ENCODE measurements at regions not wholly inside any gene's neighbourhood (a gene's known extent, or its start where the extent isn't known, plus 50 kb on each side); places are given as distances from the start of the nearest gene placed in this dataset.

GRCh38 chr2:104749856-104750460, 104.0 kb upstream of the POU3F3 start:
- H2AFZ ChIP-seq (ENCODE audit: low read length) = no peak overlapping the region
- no peak overlapping the region for H3K4me3 ChIP-seq (replicated peaks in 1 of 3; ENCODE audit: insufficient read depth in 1 of 3, low read depth in 2 of 3, low read length in 3 of 3)
- no peak overlapping the region for H3K9ac ChIP-seq (ENCODE audit: insufficient read depth, low read depth, low read length)
- FAIRE-seq (no peak), DNase-seq (ENCODE audit: low spot score) (no peak), ATAC-seq (no peak)
- no peaks in the 10 kb centered on the region for H3K9me3 ChIP-seq (ENCODE audit: low read length)
- no peaks in the 10 kb centered on the region for H3K79me2 ChIP-seq (ENCODE audit: insufficient read depth, low read length)
- ChIA-PET POLR2A (no interaction called here), CTCF (ENCODE audit: low intra/inter-chr PET ratio, low total read pairs) (no interaction called here)
- no peak overlapping the region for H3K27ac ChIP-seq (ENCODE audit: extremely low read length, insufficient read depth, low read length)
- no peak for TF ChIP-seq CREB1 (IDR thresholded peaks at IDR 0.05)
- no peak for TF ChIP-seq CREB1 (CRISPR knock-in tag; IDR thresholded peaks at IDR 0.05)
- no peak for TF ChIP-seq THAP11 (CRISPR knock-in tag; IDR thresholded peaks at IDR 0.05)
- no peak for TF ChIP-seq ZFP90 (CRISPR knock-in tag; IDR thresholded peaks at IDR 0.05; ENCODE audit: borderline replicate concordance)
- no peak for TF ChIP-seq ZNF569 (CRISPR knock-in tag; IDR thresholded peaks at IDR 0.05; ENCODE audit: borderline replicate concordance)
- TF ChIP-seq HMG20B (CRISPR knock-in tag; conservative IDR thresholded peaks at IDR 0.05) = no peak
- TF ChIP-seq SAP130 (CRISPR knock-in tag; IDR thresholded peaks at IDR 0.05; ENCODE audit: low read depth) = no peak
- no peak for TF ChIP-seq PBX3 (CRISPR knock-in tag; IDR thresholded peaks at IDR 0.05; ENCODE audit: borderline replicate concordance)
- TF ChIP-seq MLLT10 (CRISPR knock-in tag; IDR thresholded peaks at IDR 0.05) = no peak
- in situ Hi-C loops (cut with HindIII; ENCODE audit: extremely low pct_ligation_motif_present, low pct_unique_long_range_greater_than_20kb) (no loop called here), intact Hi-C loops (cut with micrococcal nuclease; ENCODE audit: unreplicated experiment) (no loop called here)
- BruUV-seq (replicated peaks) = no TSS peak
- peaks cover under 1 to 55% of the 10 kb centered on the region in 2 experiments; a peak in 4 of 5 replicates for H3K27me3 ChIP-seq (ENCODE audit: control insufficient read depth in 1 of 2, insufficient read depth in 2 of 2, low read length in 2 of 2)
- WGBS (ENCODE audit: low lambda C conversion rate) = 6% methylated on average over 6 of the region's 6 CpGs
- H3K4me1 ChIP-seq (ENCODE audit: insufficient read depth, low read length) = no peaks in the 10 kb centered on the region
- H3K36me3 ChIP-seq (replicated peaks in 1 of 2; ENCODE audit: control insufficient read depth in 1 of 2, insufficient read depth in 2 of 2, low read length in 2 of 2) = no peaks in the 10 kb centered on the region
- no peaks in the 10 kb centered on the region for H4K20me1 ChIP-seq (ENCODE audit: insufficient read depth, low read length)
- H3K4me2 ChIP-seq (ENCODE audit: low read depth, low read length) = no peak overlapping the region

- intact Hi-C loops (cut with micrococcal nuclease; ENCODE audit: unreplicated experiment) (no loop called here), in situ Hi-C loops (cut with HindIII; ENCODE audit: extremely low pct_ligation_motif_present, low pct_unique_long_range_greater_than_20kb) (no loop called here)
- Histone ChIP-seq H4K20me1 (ENCODE audit: insufficient read depth, low read length) (no peaks in the 10 kb centered on the region), H3K27me3 (ENCODE audit: control insufficient read depth in 1 of 2, insufficient read depth in 2 of 2, low read length in 2 of 2) (peaks cover 6 to 53% of the 10 kb centered on the region in 2 experiments), H3K36me3 (replicated peaks in 1 of 2; ENCODE audit: control insufficient read depth in 1 of 2, insufficient read depth in 2 of 2, low read length in 2 of 2) (no peaks in the 10 kb centered on the region), H3K9me3 (ENCODE audit: low read length) (no peaks in the 10 kb centered on the region), H3K9ac (ENCODE audit: insufficient read depth, low read depth, low read length) (no peak overlapping the region), H3K4me3 (replicated peaks in 1 of 3; ENCODE audit: insufficient read depth in 1 of 3, low read depth in 2 of 3, low read length in 3 of 3) (no peak overlapping the region), H2AFZ (ENCODE audit: low read length) (no peak overlapping the region), H3K4me2 (ENCODE audit: low read depth, low read length) (no peak overlapping the region), H3K79me2 (ENCODE audit: insufficient read depth, low read length) (no peaks in the 10 kb centered on the region), H3K4me1 (ENCODE audit: insufficient read depth, low read length) (no peaks in the 10 kb centered on the region), H3K27ac (ENCODE audit: extremely low read length, insufficient read depth, low read length) (no peak overlapping the region)
- DNase-seq (ENCODE audit: low spot score) (no peak), FAIRE-seq (no peak), ATAC-seq (no peak)
- POLR2A ChIA-PET = no interaction called here
- no TSS peak for BruUV-seq (replicated peaks)
- 1% methylated on average over 7 of the region's 9 CpGs for WGBS (ENCODE audit: low lambda C conversion rate)
- CTCF ChIA-PET (ENCODE audit: low intra/inter-chr PET ratio, low total read pairs) = no interaction called here
- no peak for TF ChIP-seq RFX1 (IDR thresholded peaks at IDR 0.05)
- no peak for TF ChIP-seq ZNF264 (CRISPR knock-in tag; IDR thresholded peaks at IDR 0.05)
- no peak for TF ChIP-seq ZC3H13 (CRISPR knock-in tag; IDR thresholded peaks at IDR 0.05)
- no peak for TF ChIP-seq MLXIP (CRISPR knock-in tag; IDR thresholded peaks at IDR 0.05; ENCODE audit: borderline replicate concordance)
- TF ChIP-seq CSRNP2 (CRISPR knock-in tag; conservative IDR thresholded peaks at IDR 0.05; ENCODE audit: low read depth) = no peak
- no peak for TF ChIP-seq SIN3A (IDR thresholded peaks at IDR 0.05; ENCODE audit: borderline replicate concordance, low read depth, low read length)
Observed at GRCh38 chr2:104752504-104752903, 101.4 kb upstream of the POU3F3 start.

Data from HepG2 (cell line).